ENCODE measurements at regions not wholly inside any gene's neighbourhood (a gene's known extent, or its start where the extent isn't known, plus 50 kb on each side); places are given as distances from the start of the nearest gene placed in this dataset.

GRCh38 chr20:58014628-58015315 is 213.7 kb downstream of the ANKRD60 start:
- Histone ChIP-seq H3K27ac (ENCODE audit: low read length) (no peak overlapping the region), H3K4me1 (ENCODE audit: control insufficient read depth, insufficient read depth, low read length) (no peaks in the 10 kb centered on the region), H3K27me3 (ENCODE audit: control insufficient read depth, insufficient read depth, low read length) (no peaks in the 10 kb centered on the region), H3K9me3 (ENCODE audit: control insufficient read depth, insufficient read depth, low read length) (no peaks in the 10 kb centered on the region), H3K4me3 (ENCODE audit: low read length) (no peak overlapping the region), H3K36me3 (ENCODE audit: control insufficient read depth, insufficient read depth, low read length) (no peaks in the 10 kb centered on the region)
- no peak for ATAC-seq
- H3K4me1 Mint-ChIP-seq = no peaks in the 10 kb centered on the region
- no peaks in the 10 kb centered on the region for H3K9me3 Mint-ChIP-seq
- H3K27ac Mint-ChIP-seq = no peak overlapping the region
- H3K36me3 Mint-ChIP-seq = no peaks in the 10 kb centered on the region
- peaks cover 0 to 4% of the 10 kb centered on the region in 2 donors for H3K27me3 Mint-ChIP-seq (ENCODE audit: low read depth in 2 of 2)
- no peak overlapping the region for H3K4me3 Mint-ChIP-seq
- TF ChIP-seq CTCF (IDR thresholded peaks at IDR 0.05) = no peak
- DNase-seq = peak in 1 of 2 donors; percentile 68
- intact Hi-C loops (cut with micrococcal nuclease) = no loop called here
- WGBS (ENCODE audit: insufficient coverage) = 44% methylated on average over 3 of the region's 5 CpGs

GRCh38 chr20:58012731-58013510 is 215.5 kb downstream of the ANKRD60 start:
- no peaks in the 10 kb centered on the region for H3K4me1 Mint-ChIP-seq
- H3K27ac Mint-ChIP-seq = no peak overlapping the region
- H3K27ac ChIP-seq (ENCODE audit: low read length) = no peak overlapping the region
- no peak for DNase-seq
- H3K9me3 Mint-ChIP-seq = no peaks in the 10 kb centered on the region
- no peak for TF ChIP-seq CTCF (IDR thresholded peaks at IDR 0.05)
- 82% methylated on average over 12 of the region's 16 CpGs for WGBS (ENCODE audit: insufficient coverage)
- H3K36me3 ChIP-seq (ENCODE audit: control insufficient read depth, insufficient read depth, low read length) = no peaks in the 10 kb centered on the region
- H3K27me3 Mint-ChIP-seq (ENCODE audit: low read depth in 2 of 2) = peaks cover 0 to 4% of the 10 kb centered on the region in 2 donors
- no peak overlapping the region for H3K4me3 Mint-ChIP-seq
- no peak overlapping the region for H3K4me3 ChIP-seq (ENCODE audit: low read length)
- H3K9me3 ChIP-seq (ENCODE audit: control insufficient read depth, insufficient read depth, low read length) = no peaks in the 10 kb centered on the region
- no peaks in the 10 kb centered on the region for H3K36me3 Mint-ChIP-seq
- intact Hi-C loops (cut with micrococcal nuclease) = no loop called here
- H3K4me1 ChIP-seq (ENCODE audit: control insufficient read depth, insufficient read depth, low read length) = no peaks in the 10 kb centered on the region
- no peak for ATAC-seq
- no peaks in the 10 kb centered on the region for H3K27me3 ChIP-seq (ENCODE audit: control insufficient read depth, insufficient read depth, low read length)

GRCh38 chr20:58011947-58012610 is 216.4 kb downstream of the ANKRD60 start:
- Histone ChIP-seq H3K4me3 (ENCODE audit: low read length) (no peak overlapping the region), H3K36me3 (ENCODE audit: control insufficient read depth, insufficient read depth, low read length) (no peaks in the 10 kb centered on the region), H3K4me1 (ENCODE audit: control insufficient read depth, insufficient read depth, low read length) (no peaks in the 10 kb centered on the region), H3K27me3 (ENCODE audit: control insufficient read depth, insufficient read depth, low read length) (no peaks in the 10 kb centered on the region), H3K27ac (ENCODE audit: low read length) (no peak overlapping the region), H3K9me3 (ENCODE audit: control insufficient read depth, insufficient read depth, low read length) (no peaks in the 10 kb centered on the region)
- intact Hi-C loops (cut with micrococcal nuclease) = no loop called here
- Mint-ChIP-seq H3K36me3 (no peaks in the 10 kb centered on the region), H3K4me1 (no peaks in the 10 kb centered on the region), H3K4me3 (no peak overlapping the region), H3K27me3 (ENCODE audit: low read depth in 2 of 2) (peaks cover 4 to 5% of the 10 kb centered on the region in 2 donors), H3K9me3 (no peaks in the 10 kb centered on the region), H3K27ac (no peak overlapping the region)
- no peak for ATAC-seq
- TF ChIP-seq CTCF (IDR thresholded peaks at IDR 0.05) = no peak
- no peak for DNase-seq
- 88% methylated on average over 11 of the region's 11 CpGs for WGBS (ENCODE audit: insufficient coverage)

Measured in natural killer cell (primary cell).